Endothelial cell of umbilical vein (primary cell): ENCODE measurements at regions not wholly inside any gene's neighbourhood (a gene's known extent, or its start where the extent isn't known, plus 50 kb on each side); places are given as distances from the start of the nearest gene placed in this dataset.

Source experiments
- CTCF ChIP-seq, 2 donors: IDR thresholded peaks; 1 replicate in 1 of 2; 2 replicates in 1 of 2; pipeline ENCODE4 v1.5.1; 2011; ENCODE audit warnings: low read length in 2 of 2, mild to moderate bottlenecking in 2 of 2, moderate library complexity in 2 of 2, control low read depth in 1 of 2, inconsistent platforms in 1 of 2, low read depth in 1 of 2; ENCODE audit not compliant: insufficient read depth in 1 of 2; ENCODE audit errors: extremely low read depth in 1 of 2
- EZH2 ChIP-seq: IDR thresholded peaks from 2 replicates; pipeline ENCODE4 v1.6.1; 2012; ENCODE audit warnings: borderline replicate concordance, low read depth, mild to moderate bottlenecking, moderate library complexity, low read length, inconsistent platforms; ENCODE audit not compliant: severe bottlenecking
- FOS ChIP-seq: IDR thresholded peaks from 2 replicates; pipeline ENCODE4 v1.6.1; 2011; ENCODE audit warnings: mild to moderate bottlenecking, low read length, moderate library complexity, borderline replicate concordance; ENCODE audit not compliant: insufficient read depth
- GATA2 ChIP-seq: IDR thresholded peaks from 2 replicates; pipeline ENCODE4 v1.7.0; 2011; ENCODE audit warnings: low read depth, mild to moderate bottlenecking, moderate library complexity, mixed read lengths, low read length; ENCODE audit not compliant: insufficient read length, insufficient read depth
- JUN ChIP-seq: IDR thresholded peaks from 2 replicates; pipeline ENCODE4 v1.6.1; 2011; ENCODE audit warnings: borderline replicate concordance, low read depth; ENCODE audit not compliant: insufficient read length, insufficient read depth
- MAX ChIP-seq: IDR thresholded peaks from 2 replicates; pipeline ENCODE4 v1.6.1; 2011; ENCODE audit not compliant: insufficient read depth, insufficient read length
- MYC ChIP-seq: IDR thresholded peaks from one replicate; pipeline ENCODE4 v1.6.1; 2011; ENCODE audit warnings: mild to moderate bottlenecking, low read depth, low read length
- POLR2A ChIP-seq: IDR thresholded peaks from 2 replicates; pipeline ENCODE4 v1.6.1; 2012; ENCODE audit warnings: low read depth, mild to moderate bottlenecking, control low read depth, low read length
- POLR2AphosphoS5 ChIP-seq: IDR thresholded peaks from 2 replicates; pipeline ENCODE4 v1.6.1; 2012; ENCODE audit warnings: low read depth, mild to moderate bottlenecking, control low read depth, low read length, moderate library complexity; ENCODE audit not compliant: insufficient read depth

- no peak for TF ChIP-seq CTCF (IDR thresholded peaks at IDR 0.05; ENCODE audit: extremely low read depth in 1 of 2, insufficient read depth in 1 of 2, low read depth in 1 of 2, low read length in 2 of 2)
- TF ChIP-seq POLR2A, result no peak
- TF ChIP-seq EZH2, result no peak
- no peak for TF ChIP-seq MAX
- TF ChIP-seq POLR2AphosphoS5, result no peak
- no peak for TF ChIP-seq GATA2
- no peak for TF ChIP-seq MYC
- no peak for TF ChIP-seq FOS
- TF ChIP-seq JUN, result no peak
These were observed 737.4 kb upstream of the LUZP2 start for GRCh38 chr11:23759489-23759888.
